ENCODE measurements at regions not wholly inside any gene's neighbourhood (a gene's known extent, or its start where the extent isn't known, plus 50 kb on each side); places are given as distances from the start of the nearest gene placed in this dataset.

GRCh38 chr3:22980346-22980745 lies 222.8 kb upstream of the UBE2E2 start:
- no peak for TF ChIP-seq CTCF (IDR thresholded peaks at IDR 0.05)
- no peak for TF ChIP-seq USF2 (CRISPR knock-in tag; IDR thresholded peaks at IDR 0.05)
- no peak for TF ChIP-seq TEAD4 (CRISPR knock-in tag; IDR thresholded peaks at IDR 0.05)
- TF ChIP-seq SMAD4 (CRISPR knock-in tag; IDR thresholded peaks at IDR 0.05) = no peak

All from WTC11 (cell line).